Stimulated activated CD4-positive, alpha-beta T cell treated with anti-CD3 and anti-CD28 coated beads, Interleukin-1b, Interleukin-23, amount 100 ng/mL, for 4 hours (primary cell): ENCODE measurements at regions not wholly inside any gene's neighbourhood (a gene's known extent, or its start where the extent isn't known, plus 50 kb on each side); places are given as distances from the start of the nearest gene placed in this dataset.
"Not testable (repeated sequence)": the region's sequence is repeated elsewhere in the genome, so short reads cannot be mapped to it uniquely, and the experiment has no call there.

ENCODE experiments used
- DNase-seq, 2 donors: peaks; one replicate each; pipeline ENCODE4 v3.0.0-alpha.2; 2020; ENCODE audit warnings: low read depth in 2 of 2

DNA sequence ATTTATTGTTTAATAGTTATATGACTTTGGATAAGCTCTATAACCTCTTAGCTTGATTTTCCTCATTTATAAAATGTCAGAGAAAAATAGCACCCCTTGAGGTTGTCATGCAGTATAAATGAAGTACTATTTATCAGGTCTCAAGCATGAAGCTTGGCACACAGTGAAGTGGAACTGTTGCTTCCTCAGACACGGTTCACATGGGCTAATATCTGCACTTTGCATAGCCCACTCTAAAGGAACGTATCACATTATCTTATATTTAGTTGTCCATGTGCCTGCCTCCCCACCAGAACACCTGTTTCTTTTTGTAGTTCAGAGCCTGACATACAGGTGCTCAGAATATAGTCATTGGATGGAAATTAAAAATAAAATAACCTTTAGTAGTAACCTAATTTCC is 273.7 kb downstream of the SOX2 start:
- DNase-seq: no peak

DNA sequence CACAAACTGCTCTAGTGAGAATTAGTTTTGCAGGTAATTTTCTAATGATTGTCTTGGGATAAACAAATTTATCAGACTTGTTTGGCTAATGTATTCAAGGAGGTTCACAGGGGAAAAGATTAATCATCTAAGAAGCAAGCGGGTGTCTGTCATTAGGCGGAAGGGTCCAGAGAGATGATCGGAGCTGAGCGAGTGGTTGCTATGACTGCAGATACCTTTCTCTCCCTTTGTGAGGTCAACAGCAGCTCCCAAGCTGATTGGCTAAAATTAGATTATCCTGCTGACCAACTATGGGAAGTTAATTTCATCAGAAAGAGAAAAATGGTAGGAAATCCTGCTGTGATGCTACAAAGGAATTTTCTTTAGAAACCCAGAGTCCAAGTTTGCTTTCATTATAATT is 276.0 kb downstream of the SOX2 start:
- DNase-seq: no peak

DNA sequence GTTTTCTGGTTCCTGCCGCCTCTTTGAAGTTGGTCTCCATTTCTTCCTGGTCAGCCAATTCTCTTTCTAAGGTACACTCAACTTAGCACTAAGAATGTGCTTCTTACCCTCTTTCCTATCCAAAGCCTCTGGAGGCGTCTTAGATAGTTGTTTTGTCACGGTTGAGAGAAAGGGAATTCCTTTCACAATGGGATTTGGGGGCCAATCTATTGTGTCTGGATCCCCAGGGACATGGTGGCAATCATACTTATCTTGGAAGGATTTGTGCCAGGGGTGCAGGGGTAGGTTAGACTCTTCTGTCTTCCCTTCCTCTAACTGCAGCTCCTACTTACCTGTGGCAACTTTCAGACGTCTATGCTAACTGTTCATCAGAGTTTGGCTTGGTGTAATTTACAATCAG is 287.1 kb downstream of the SOX2 start:
- no peak for DNase-seq

DNA sequence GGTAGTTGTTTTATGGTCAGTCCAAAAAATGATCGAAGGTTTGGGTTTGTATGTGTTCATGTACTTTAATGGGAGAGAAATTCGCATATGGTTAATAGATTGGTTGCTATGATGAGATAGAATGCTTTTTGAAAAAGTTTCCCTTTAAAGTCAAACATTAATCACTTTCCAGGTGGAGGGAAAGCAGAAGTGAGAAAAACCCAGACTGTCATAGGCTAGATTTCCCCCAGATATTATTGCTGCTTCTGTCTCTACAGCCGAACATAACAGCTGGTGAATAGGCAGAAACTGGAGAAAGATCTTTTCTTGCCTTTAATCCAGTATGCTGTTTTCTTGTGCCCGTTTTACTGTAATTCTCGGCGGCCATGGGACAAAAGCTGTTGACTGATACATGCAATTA is 287.6 kb downstream of the SOX2 start:
- DNase-seq: no peak

DNA sequence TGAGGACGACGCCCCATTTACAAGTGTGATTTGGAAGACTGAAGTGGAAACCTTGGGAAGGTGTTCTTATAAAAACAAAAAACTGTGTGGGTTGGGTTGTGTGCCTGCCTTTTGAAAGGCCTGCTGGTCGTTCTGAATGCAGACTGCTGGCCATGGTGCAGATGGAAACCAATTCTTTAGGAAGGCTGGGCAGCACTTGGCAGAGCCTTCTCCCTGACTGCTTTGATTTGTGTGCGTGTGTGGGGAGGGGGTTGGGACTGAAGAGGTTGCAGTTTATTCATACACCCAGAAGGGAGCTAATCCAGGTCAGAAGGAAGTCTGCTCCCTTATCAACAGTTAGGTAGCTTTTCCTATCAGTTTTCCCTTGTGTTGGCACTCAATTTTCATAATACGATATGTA is 288.7 kb downstream of the SOX2 start:
- no peak for DNase-seq

DNA sequence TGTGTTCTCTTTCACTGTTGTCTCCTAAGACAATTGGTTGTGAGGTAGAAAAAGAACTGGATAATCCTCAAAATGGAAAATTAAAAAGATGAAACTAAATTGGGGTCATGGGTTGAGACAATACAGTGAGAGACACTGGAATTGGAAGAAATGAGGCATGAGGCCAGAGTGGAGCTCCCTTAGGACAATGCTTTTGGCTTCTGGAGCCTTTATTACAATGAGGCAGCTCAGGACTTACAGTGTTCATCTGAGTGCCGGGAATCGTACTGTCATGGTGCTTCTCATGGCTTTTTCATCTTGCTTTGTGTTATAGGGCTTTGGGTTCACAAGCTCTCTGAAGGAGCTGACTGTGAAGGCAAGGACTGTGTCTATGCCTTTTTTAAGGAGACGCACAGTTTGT is 293.5 kb downstream of the SOX2 start:
- DNase-seq: no peak

DNA sequence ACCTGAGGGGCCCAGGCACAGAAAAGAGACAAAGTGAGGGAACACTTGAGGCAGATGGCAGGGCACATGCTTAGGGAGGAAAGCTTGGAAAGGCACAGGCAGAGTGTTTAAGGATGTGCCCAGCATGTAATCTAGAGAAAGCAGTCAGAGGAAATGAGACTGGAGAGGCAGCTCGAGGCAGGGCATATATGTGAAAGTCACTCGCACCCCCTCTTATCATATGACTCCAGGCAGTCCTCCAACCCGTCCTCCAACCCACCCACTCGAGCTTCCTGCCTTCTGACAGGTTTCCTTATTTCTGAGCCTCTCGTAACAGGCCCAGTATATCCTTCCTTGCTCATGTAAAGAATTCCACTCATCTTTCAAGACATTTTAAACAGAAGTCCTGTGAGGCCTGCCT is 294.0 kb downstream of the SOX2 start:
- DNase-seq: no peak

DNA sequence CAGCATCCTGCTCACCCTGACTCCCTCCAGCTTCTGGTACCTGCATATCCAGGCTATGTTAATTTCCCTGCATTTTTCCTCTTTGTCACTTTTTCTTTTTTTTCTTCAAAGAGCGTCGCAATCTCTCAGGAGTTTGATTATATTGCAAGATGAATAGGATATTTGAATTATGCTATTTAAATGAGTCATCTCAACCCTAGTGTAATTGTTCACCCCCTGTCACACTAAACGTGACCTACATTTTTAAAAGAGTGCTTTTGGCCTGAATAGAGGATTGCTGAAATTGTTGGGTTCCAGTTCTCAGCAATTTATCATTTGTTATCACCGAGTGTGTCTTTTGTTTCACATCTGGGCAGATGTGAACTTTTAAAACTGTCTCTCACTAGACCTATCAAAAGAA is 294.7 kb downstream of the SOX2 start:
- no peak for DNase-seq

DNA sequence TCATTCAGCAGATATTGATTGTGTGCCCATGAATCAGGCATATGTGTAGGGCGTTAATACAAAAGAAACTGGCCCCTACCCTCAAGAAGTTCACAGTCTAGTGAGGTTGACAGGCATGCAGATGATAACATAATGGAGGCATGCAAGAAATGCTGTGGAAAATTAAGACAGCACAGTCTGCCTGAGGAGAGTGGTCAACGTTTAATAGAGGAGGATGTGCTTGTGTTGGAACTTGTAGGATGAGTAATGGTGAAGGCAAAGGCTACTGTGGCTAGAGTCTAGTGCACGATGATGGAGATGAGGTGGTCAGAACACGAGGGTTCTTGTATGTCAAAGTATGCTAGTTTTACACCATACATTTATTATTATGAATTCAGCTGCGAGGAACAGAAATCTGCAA is 295.7 kb downstream of the SOX2 start:
- DNase-seq: no peak

DNA sequence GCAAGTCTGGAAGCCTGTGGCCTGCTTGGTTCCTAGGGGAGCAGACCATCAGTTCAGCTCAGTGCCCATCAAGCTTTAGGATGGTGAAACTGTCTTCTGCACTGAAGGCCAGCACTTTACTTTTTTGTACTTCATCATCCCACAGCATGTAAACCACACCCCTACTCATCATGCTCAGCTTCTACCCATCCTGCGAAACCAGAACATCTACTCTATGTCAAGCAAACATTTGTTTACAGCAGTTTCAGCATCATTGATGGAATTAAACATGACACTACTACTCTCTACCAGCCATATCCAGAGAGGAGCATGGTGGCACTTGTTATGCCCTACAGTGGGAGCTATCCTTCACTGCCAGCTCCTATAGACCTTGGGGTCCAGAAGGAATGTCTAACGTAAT is 306.6 kb downstream of the SOX2 start:
- no peak for DNase-seq

DNA sequence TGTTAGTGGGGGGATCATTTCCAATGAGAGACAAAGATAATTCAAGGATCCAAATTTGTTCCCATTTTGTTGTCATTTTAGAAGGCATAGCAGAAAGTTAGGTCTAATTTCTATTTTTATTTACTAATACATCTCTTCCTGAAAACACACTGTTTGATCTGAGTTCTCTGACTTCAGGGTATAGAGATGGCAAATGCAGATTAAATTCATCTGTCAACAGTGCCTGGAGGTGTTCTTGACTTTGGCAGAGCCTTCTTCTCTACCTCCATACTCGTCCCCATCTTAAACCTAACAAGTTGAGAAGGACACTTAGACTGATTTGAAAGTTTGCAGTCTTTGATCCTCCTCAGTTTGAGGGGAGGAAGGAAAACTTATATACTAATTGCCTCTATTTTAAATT is 308.2 kb downstream of the SOX2 start:
- no peak for DNase-seq

DNA sequence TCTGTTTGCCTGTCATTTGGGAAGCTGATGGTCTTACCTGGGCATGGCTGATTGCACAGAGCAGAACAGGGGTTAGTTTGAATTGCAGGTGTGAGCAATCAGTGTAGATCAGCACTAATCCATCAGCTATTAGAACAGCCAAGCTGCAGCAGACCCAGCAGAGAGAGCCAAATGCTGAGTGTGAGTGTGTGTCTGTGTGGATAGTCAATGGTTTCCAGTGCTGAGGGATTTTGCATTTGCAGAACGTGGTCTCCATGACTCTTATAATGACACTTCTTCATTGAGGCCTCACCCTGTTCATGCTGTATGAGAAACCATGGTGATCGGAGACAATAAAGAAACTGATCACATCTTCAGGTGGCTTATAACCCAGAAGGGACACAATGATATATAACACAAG is 312.1 kb downstream of the SOX2 start:
- no peak for DNase-seq

DNA sequence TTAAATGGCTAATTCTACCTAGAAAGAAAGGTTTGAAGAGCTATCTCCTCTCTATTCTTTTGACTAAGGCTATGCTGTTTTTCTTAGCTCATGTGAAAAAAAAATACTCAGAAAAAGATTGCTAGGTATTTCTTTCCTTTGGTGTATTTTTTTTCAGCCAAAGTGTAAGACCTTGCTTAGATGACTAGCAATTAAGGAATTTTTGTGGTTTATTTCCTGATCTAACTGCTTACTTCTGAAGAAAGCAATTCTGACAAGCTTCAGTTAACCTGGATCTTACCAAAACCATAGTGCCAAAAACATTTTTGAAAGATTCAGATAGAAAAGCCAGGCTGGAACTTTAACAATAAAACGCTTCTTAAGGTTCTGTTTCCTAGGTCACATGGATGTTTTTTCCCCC is 315.6 kb downstream of the SOX2 start:
- no peak for DNase-seq

DNA sequence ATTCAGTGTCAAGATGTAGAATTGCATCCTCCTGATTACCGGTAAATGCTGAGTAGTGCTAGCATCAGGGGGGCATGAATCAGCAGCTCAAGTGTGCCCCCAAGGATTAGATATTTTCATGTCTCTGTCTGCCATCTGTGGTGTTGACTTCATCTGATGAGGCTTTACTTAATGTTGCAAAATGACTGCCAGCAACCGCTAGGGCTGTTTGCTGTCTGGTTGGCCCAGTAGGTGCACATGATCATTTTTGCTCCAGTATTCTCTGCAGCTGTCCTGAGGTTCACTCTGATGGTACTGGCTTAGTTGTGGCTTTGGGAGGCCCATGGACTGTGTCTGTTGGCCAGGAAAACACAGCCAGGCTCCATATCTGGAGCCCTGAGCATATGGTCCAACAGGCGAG is 316.4 kb downstream of the SOX2 start:
- DNase-seq: no peak

DNA sequence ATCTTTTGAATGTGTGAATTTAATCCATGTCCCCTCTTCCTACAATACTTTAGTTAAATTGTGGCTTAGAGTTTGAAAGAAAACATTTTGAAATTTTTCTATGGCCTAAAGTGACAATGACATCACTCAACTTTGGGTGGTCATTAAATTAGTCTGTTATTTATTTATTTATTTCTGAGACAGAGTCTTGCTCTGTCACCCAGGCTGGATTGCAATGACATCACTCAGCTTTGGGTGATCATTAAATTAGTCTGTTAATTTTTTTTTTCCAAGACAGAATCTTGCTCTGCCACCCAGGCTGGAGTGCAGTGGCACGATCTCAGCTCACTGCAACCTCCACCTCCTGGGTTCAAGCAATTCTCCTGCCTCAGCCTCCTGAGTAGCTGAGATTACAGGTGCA is 322.5 kb downstream of the SOX2 start:
- not testable (repeated sequence) for DNase-seq

DNA sequence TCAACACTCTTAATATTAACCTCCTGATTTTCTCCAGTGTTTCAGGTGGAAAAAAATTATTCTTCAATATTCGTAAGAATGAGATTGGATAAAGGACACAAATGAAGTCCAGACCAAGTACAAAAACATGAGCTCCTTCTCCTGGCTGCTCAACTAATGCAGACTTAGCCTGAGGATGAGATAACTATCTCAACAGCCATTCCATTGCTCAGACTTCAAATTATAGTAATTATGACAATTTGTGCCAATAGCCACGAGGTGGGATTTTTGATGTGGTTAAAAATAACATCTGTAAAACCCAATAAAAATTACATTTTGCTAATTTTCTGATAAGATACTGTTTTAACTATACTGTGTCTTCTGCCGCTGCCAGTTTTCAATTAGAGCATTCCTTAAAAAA is 323.6 kb downstream of the SOX2 start:
- DNase-seq: no peak

DNA sequence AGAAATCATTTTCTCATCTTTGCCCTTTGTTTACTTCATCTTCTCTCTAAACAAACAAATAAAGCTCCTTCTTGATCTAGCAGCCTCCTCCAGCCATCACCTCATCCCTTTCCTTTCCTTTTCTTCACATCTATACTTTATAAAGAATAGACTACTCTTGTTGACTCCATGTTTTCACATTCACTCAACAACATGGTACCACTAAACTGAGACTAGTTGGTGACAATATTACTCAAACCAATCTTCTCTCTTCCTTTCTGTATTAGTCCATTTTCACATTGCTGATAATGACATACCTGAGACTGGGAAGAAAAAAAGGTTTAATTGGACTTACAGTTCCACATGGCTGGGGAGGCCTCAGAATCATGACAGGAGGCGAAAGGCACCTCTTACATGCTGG is 324.7 kb downstream of the SOX2 start:
- DNase-seq: no peak

DNA sequence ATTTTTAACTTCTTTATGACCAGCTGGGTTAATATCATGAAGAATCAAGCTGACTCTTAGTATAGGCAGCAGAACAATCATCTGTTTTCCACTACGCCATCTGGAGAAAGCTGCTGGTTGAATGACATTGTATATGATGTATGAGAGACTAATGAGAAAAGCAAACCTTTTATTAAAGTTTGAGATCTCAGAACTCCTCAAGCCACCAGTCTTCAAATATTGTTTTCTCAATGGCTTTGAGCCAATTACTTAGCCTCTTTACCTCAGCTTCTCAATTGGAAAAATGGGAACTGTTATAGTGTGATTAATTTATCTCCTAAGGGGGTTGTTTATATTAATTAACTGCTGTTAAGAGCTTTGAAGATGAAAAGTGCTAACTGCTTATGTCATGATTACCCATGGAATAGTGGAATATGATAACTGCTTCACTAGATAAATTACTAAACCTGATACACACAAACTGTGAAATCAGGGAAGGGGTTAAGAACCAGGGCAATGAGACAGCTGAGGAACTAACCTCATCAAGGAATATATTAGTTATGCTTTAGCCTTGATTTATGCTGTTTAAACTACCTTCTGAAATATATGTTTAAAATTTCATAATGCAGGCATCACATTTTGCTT is 330.1 kb downstream of the SOX2 start:
- DNase-seq: no peak

DNA sequence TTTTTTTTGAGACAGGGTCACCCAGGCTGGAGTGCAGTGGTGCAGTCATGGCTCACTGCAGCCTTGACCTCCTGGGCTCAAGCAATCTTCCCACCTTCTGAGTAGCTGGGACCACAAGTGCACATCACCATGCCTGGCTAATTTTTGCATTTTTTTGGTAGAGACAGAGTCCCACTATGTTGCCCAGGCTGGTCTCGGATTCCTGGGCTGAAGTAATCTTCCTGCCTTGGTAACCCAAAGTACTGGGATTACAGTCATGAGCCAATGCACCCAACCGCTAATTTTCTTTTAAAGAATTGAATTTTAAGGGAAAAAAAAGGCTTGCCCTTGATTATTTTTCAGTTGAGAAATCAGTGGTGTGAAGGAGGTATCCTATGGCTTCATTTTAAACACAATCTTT is 334.0 kb downstream of the SOX2 start:
- no peak for DNase-seq

DNA sequence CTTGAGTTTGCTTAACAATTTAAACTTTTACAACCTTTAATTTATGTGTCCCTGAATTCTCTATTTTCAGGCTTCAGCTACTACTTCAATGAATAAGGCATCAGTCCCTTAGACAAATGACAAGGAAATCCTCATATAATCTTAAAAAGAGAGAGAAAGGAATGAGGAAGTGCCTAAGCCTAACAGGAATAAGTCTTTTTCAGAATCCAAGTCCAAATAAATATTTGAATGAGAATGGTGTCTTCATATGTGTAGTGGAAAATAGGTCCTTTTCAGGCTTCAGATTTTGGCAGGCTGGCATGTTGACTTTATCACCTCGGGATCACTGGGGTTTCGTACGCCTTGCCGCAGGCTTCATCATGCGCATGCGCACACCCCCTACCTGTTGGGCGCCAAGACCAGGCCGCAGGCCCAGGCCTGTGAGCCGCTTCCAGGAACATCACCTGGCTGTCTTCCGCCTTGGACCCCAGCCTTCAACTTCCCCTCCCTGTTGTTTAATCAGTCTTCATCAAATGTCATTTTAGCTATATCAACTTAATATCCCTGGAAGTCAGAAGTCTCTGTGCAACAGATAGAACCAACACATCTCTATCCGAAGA is 334.5 kb downstream of the SOX2 start:
- no peak for DNase-seq

DNA sequence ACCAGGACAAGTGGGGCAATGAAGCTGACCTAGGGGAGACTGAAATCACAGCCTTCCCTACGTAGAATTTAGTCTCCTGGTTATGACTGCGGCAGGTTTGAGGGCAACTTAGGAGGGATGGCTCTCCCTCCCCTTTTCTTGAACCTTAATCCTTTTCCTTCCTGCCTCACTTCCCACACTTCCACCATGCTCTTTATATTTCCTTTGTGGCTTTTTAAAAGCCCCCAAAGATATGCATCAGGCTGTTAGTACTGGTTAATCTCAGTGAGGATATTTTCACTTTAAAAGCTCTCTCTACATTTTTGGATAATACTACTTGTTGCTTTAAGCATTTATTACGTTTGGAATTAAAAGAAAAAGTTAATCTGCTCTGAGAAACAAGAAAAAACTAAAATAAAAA is 339.2 kb downstream of the SOX2 start:
- no peak for DNase-seq

DNA sequence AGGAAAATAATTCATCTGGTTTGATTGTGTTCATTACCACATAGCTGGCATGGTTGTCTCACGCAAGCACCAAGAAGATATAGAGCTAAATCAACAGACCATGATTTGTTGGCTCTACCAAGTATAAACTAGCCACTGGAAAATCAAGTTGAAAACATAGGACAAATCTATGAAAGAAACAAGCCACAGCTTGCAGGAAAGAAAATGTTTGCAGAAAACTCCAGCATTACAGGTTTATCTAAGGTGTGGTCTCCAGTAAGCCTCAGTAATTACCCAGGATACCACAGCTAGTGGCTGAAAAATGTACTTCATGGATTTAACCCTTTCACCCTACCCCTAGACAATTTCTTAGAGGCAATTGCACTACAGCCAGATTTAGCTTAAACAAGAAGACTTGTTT is 340.6 kb downstream of the SOX2 start:
- no peak for DNase-seq

DNA sequence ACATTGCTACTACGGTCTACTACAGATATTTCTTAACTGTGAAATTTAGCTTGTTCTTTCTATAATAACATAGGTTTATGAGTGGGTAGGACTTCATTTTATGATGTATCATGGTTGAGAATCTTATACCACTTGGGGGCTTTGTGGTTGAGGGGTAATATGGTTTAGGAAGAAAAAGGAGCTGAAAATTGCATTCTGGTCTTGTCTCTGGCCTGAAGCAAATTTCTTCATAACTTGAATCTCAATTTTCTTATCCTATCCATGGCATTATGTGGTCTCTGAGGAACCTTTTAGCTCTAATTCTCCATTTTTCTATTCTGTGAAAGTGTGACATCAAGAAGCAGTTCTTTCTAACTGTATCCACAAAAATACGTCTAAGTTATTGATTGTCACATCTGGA is 341.0 kb downstream of the SOX2 start:
- no peak for DNase-seq

DNA sequence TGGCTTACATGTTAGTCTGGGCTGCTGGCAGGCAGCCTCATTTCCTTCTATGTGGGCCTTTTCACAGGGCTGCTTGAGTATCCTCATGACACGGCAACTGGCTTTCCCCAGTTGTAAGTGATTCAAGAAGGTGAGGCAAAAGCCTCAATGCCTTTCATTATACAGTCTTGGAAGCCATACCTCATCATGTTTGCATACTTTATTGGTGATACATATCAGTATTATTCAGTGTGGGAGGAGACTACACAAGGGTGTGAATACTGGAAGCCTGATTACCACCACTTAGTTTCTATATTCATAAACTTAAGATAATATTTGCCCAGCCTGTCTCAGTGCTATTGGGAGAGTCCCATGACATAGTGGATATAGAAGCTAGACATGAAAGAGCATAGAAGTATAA is 346.8 kb downstream of the SOX2 start:
- DNase-seq: no peak
